ENCODE measurements at regions not wholly inside any gene's neighbourhood (a gene's known extent, or its start where the extent isn't known, plus 50 kb on each side); places are given as distances from the start of the nearest gene placed in this dataset.

DNA sequence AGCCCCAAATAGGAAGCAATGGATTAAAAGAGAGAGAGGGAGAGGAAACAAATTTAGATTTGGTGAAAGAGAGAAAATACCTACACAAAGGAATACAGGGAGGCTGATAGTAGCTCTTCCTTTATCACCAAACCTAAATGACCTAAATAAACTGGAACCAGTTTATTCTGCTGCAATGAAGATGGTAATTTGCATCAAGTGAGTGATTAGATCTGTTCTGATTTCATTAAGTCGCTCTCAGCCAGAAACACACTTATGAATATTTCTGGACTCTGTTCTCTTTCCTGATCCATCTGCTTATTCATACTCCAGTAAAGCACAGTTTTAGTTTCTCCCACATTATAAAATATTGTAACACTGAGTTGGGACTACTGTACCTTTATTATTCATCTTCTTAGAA is 83.4 kb upstream of the BMP5 start:
- TF ChIP-seq, protein P1, sequence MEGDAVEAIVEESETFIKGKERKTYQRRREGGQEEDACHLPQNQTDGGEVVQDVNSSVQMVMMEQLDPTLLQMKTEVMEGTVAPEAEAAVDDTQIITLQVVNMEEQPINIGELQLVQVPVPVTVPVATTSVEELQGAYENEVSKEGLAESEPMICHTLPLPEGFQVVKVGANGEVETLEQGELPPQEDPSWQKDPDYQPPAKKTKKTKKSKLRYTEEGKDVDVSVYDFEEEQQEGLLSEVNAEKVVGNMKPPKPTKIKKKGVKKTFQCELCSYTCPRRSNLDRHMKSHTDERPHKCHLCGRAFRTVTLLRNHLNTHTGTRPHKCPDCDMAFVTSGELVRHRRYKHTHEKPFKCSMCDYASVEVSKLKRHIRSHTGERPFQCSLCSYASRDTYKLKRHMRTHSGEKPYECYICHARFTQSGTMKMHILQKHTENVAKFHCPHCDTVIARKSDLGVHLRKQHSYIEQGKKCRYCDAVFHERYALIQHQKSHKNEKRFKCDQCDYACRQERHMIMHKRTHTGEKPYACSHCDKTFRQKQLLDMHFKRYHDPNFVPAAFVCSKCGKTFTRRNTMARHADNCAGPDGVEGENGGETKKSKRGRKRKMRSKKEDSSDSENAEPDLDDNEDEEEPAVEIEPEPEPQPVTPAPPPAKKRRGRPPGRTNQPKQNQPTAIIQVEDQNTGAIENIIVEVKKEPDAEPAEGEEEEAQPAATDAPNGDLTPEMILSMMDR (IDR thresholded peaks at IDR 0.05; ENCODE audit: low read depth, low read length), result no peak
- TF ChIP-seq EZH2phosphoT487 (IDR thresholded peaks at IDR 0.05; ENCODE audit: low read depth), result no peak

All from OCI-LY3 (cell line).